Prostate gland (tissue), 2 donors: ENCODE measurements at regions not wholly inside any gene's neighbourhood (a gene's known extent, or its start where the extent isn't known, plus 50 kb on each side); places are given as distances from the start of the nearest gene placed in this dataset.

Experiments used
- CTCF ChIP-seq, 4 experiments: fragments of 200-600 bp in 2 of 4; fragments of 450-650 bp in 2 of 4; sonication (generic) in 2 of 4; IDR thresholded peaks; 1 replicate in 3 of 4; 2 replicates in 1 of 4; pipeline ENCODE4 v1.5.1; 2016 to 2019; ENCODE audit warnings: antibody characterized with exemption in 4 of 4, mild to moderate bottlenecking in 2 of 4, moderate library complexity in 2 of 4
- POLR2A ChIP-seq: fragments of 450-650 bp; IDR thresholded peaks from one replicate; pipeline ENCODE4 v1.6.1; 2016; ENCODE audit warnings: antibody characterized with exemption, mild to moderate bottlenecking
- POLR2AphosphoS5 ChIP-seq: sonication (generic); formaldehyde crosslinking; IDR thresholded peaks from one replicate; pipeline ENCODE4 v1.6.1; 2017; ENCODE audit warnings: antibody characterized with exemption

GRCh38 chr12:45623940-45624339 lies 105.6 kb upstream of the ARID2 start:
- TF ChIP-seq CTCF (IDR thresholded peaks at IDR 0.05) (no peak), POLR2AphosphoS5 (no peak), POLR2A (no peak)
